H54 (cell line): ENCODE measurements at regions not wholly inside any gene's neighbourhood (a gene's known extent, or its start where the extent isn't known, plus 50 kb on each side); places are given as distances from the start of the nearest gene placed in this dataset.
"Not testable (repeated sequence)": the region's sequence is repeated elsewhere in the genome, so short reads cannot be mapped to it uniquely, and the experiment has no call there.

ENCODE experiments used
- DNase-seq: peaks from one replicate; pipeline ENCODE4 v3.0.0; 2011; ENCODE audit warnings: low spot score, mixed read lengths; ENCODE audit not compliant: insufficient read length
- FAIRE-seq: peaks from 3 replicates; lab custom pipeline; 2011; peaks lifted over from hg19 to GRCh38; lab: Jason Lieb, UNC
- POLR2A ChIP-seq: IDR thresholded peaks from 2 replicates; pipeline ENCODE4 v1.6.1; 2011; ENCODE audit warnings: low read depth, mild to moderate bottlenecking, low read length

DNA sequence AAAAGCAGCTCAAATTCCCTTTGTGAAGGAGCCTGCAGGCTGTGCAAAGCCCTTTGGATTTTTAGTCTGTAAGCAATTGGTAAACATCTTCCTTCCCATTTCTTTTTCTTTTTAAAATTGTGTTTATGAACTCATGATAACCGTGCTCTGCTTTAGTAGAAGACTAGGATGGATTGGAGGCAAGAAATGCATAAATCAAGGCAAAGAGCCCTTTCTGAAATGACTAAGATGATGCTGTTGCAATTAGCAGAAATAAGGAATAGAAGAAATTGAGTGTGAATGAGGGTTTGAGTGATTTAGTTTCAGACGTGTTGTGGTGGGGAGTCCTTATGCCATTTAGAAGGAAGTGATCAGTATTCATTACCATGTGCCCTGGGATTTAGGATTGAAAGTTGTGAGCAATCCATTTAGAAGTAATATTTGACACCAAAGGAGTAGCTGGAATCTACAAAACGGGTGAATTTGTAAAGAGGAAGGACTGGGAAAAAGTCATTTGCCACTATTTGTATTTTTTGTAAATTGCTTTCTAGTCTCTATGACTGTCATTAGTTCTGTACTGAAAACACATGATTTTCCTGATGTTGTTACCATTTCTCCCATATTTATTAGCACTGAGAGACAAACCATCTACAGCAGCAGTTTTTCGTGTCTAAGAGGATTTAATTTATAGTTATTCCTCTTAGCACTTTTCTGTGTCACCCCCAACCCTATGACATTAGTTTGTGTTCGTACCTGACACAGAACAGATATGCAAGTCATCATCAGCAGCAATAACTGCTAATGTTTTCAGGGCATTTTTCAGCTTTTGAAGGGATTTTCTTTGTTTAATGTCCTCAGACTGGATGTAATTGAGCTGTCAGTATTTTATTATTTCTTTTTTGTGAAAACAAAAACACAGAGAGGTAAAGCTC, 265.0 kb downstream of the UTRN start:
- no peak for DNase-seq
- FAIRE-seq, result no peak
- no peak for TF ChIP-seq POLR2A

GRCh38 chr6:144551339-144551738, 266.2 kb downstream of the UTRN start:
- TF ChIP-seq POLR2A, result no peak
- no peak for DNase-seq
- no peak for FAIRE-seq

- no peak for DNase-seq
- no peak for TF ChIP-seq POLR2A
- no peak for FAIRE-seq
These were observed 269.9 kb downstream of the UTRN start for GRCh38 chr6:144555066-144555465.

- DNase-seq, result no peak
- no peak for FAIRE-seq
- no peak for TF ChIP-seq POLR2A
These were observed 274.9 kb downstream of the UTRN start for GRCh38 chr6:144559865-144560593.

GRCh38 chr6:144561455-144562043, 276.4 kb downstream of the UTRN start:
- FAIRE-seq, result no peak
- no peak for DNase-seq
- no peak for TF ChIP-seq POLR2A

DNA sequence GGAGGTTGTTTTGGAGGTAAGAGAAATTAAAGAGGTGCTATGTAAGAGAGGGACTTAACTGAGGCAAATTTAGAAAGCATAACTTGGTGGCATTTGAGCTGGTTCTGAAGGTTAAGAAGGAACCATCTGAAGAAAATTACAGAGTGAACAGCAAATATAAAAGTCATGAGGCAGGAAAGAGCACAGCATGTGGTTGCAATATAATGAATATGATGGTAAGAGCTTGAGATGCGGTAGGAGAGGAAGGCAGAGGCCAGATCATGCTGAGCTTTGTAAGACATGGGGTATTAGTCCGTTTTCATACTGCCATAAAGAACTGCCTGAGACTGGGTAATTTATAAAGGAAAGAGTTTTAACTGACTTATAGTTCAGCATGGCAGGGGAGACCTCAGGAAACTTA, 279.1 kb downstream of the UTRN start:
- DNase-seq, result no peak
- no peak for TF ChIP-seq POLR2A
- FAIRE-seq, result no peak

DNA sequence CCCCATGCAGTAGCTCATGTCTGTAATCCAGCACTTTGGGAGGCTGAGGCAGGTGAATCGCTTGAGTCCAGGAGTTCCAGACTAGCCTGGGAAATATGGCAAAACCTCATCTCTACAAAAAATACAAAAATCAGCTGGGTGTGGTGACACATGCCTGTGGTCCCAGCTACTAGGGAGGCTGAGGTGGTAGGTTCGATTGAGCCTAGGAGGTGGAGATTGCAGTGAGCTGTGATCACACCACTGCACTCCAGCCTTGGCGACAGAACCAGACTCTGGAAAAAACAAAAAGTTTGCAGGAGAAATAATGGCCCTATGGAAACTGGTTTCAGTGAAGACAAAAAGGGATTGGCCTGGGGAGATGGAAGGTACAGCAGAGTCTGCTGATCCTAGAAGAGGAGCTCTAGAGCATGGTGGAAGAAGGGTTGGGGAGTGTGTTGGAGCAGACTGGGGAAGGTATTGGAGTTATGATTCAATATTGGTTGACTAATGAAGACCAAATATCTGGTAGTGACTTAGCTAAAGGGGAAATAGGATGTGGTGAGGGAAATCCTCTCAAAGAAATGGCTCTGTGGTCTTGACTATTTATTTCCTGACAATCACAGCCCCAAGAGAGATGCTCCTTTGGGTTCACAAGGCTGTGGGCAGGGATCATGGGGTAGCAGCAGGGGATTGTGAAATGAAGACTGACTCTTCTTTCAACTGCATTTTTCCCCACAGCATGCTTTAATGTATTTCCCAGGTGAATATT, 281.9 kb downstream of the UTRN start:
- no peak for DNase-seq
- TF ChIP-seq POLR2A, result no peak
- no peak for FAIRE-seq

DNA sequence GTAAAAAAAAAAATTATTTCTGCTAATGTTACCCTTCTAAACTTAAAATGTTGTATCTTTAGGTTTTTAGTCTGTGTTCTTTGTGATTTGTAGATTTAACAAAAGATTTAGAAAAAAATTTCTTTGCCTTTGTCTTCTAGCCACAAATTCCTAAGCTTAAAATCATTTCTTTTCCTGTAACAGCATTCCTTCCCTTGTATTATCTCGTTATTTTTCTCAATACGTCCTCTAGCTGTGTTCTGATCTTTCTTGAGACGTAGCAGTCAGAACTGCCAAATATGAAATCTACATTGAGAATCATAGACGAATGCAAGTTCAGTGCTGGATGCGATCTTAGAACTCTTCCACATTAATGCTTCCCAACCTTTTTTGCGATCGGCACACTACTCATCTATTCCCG, 283.1 kb downstream of the UTRN start:
- FAIRE-seq (no peak), DNase-seq (no peak)
- TF ChIP-seq POLR2A, result no peak

- FAIRE-seq, DNase-seq: not testable (repeated sequence)
These were observed 287.4 kb downstream of the UTRN start for GRCh38 chr6:144572541-144572940.

GRCh38 chr6:144574796-144575195, 289.7 kb downstream of the UTRN start:
- no peak for DNase-seq
- TF ChIP-seq POLR2A, result no peak
- FAIRE-seq, result no peak

GRCh38 chr6:144575327-144575726, 290.2 kb downstream of the UTRN start:
- no peak for TF ChIP-seq POLR2A
- DNase-seq (no peak), FAIRE-seq (no peak)

DNA sequence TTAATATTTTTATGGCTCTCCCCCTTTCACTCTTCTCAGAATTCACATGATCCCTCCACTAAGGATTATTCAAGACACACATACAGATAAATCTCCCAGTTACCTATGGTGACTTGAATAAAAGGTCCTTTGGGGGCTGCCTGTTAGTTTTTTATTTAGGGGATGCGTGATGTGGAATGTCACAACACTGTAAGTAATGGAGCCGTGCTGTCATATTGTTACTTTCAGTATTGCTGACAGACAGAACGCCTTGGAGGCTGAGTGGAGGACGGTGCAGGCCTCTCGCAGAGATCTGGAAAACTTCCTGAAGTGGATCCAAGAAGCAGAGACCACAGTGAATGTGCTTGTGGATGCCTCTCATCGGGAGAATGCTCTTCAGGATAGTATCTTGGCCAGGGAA, 291.7 kb downstream of the UTRN start:
- no peak for DNase-seq
- no peak for FAIRE-seq

More for the DNA sequence above, 291.7 kb downstream of the UTRN start:
- no peak for TF ChIP-seq POLR2A
